ENCODE measurements at regions not wholly inside any gene's neighbourhood (a gene's known extent, or its start where the extent isn't known, plus 50 kb on each side); places are given as distances from the start of the nearest gene placed in this dataset.

DNA sequence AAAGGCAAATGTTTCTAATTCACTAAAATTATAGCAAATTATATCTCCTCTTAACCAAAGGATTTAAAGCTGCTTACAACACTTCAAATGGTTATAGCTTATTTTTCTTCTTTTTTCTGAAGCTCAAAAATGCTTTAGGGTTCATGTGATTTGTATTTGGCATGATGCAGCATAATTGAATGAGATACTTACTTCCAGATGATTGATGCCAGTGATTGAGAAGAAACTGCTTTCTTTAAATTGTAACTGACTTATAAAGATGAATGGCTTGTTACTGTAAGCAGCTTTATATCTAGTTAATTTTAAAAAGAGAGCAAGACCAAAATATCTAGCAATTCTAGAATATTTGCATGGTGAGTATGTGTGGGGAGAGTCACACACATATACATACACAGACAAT lies 270.7 kb upstream of the THRB start:
- no peak for DNase-seq

DNA sequence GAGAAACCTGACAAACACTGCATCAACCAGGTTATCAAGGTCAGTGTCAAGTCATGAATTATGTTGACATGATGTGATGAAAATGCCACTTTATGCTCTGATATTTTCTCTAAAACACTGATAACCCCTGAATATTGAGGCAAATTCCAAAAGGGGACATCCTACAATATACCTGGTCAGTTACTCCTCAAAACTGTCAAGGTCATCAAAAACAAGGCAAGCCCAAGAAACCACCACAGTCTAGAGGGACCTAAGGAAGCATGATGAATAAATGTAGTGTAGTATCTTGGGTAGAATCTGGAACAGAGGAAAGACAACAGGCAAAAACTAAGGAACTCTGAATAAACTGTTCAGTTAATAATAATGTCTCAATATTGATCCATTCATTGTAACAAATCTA lies 275.3 kb upstream of the THRB start:
- DNase-seq: no peak

DNA sequence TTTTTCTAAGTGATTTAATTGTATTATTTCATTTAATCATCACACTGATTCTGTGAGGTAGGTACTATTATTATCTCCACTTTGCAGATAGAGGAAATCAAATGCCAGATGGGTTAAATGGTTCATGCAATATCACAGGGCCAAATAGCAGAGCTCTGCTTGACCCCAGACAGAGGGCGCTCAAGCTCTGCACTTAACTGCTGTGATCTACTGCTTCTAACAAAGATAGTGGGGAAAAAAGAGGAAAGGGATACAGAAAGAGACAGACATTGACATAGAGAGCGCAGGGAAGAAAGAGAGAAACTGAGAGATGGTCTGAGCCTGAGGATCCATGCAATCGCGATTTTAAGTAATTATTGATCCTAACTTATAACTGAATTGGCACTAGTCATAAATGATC lies 279.1 kb upstream of the THRB start:
- DNase-seq: no peak

DNA sequence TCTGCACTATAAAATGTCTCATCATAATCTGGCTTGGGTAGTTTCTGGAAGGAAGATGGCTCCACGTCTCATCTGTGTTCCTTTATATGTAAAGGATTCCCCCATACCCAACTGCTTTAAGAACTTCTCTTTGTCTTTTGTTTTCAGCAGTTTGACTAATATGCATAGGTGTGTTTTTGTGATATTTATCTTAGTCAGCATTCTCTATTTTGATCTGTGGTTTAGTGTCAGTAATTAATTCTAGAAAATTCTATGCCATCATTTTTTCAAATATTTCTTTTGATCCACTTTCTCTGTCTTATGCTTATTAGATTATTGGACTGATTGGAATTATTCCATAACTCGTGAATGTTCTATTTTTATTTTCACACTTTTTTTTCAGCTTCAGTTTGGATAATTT lies 286.3 kb upstream of the THRB start:
- no peak for DNase-seq

DNA sequence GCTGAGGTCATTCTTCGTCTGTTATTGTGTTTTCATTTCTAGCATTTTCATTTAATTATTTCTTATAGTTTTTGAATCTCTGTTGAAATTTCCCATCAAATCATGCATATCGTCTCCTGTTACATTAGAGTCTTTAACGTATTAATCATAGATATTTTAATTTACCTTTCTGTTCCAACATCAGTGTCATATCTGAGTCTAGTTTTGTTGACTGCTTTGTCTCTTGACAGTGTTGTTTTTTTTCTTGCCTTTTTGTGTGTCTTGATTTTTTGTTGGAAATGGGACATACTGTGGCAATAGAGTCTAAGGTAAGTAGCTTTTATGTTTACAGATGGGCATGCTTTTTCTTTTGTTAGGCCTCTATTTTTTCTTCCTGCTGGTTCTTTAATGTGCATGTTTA lies 286.8 kb upstream of the THRB start:
- no peak for DNase-seq

DNA sequence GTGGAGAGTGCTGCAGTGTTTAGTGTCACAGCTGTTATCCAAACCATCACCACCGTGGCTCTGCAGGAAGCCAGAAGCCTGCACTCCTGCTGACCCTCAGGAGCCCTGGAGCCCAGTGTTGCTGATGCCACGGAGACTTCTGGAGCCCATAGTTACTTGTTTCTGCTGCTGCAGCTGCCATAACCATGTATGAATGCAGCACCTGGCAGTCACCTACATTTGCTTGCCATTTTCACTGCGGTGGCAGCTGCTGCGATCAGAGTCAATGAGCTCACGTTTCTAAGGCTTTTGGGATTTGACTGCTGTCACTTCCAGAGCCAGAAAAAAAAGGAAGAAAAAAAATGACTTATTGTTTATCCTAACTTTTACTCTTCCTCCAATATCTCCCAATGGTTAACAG lies 299.2 kb upstream of the THRB start:
- no peak for DNase-seq

DNA sequence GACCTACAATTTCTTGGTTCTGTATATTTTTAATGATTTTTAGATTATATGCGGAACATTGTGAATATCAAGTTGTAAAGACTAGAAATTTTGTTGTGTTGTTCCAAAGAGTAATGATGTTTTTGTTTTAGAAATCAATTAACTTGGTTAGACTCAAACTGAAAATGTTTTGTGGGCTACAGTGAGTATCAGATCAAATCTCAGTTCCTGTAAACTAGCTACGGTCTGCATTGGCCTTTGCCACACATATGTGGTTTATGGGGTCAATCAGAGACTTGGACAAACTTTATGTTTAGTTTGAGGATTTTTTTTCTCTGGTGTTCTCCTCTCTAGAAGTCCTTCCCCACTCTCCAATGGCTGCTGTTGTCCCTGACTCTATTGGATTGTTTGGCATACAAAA lies 308.0 kb upstream of the THRB start:
- DNase-seq: no peak

DNA sequence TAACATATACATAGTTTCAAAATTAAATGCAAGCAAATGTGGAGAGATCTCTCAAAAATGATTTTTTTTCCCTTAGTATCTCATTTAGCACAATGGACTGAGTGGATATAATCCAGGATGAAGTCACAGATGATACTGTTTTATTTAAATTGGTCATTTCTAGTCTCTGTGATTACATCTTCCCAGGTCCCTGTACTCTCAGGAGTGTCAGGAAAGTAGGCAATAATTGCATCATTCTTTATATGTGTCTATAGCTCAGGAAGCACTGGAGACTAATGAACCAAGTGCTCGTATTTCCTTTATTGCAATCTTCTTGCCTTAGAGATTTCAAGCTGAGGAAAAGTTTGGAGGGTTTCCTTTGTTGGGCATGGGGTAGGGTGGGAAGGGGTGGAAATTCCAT lies 309.4 kb upstream of the THRB start:
- no peak for DNase-seq

DNA sequence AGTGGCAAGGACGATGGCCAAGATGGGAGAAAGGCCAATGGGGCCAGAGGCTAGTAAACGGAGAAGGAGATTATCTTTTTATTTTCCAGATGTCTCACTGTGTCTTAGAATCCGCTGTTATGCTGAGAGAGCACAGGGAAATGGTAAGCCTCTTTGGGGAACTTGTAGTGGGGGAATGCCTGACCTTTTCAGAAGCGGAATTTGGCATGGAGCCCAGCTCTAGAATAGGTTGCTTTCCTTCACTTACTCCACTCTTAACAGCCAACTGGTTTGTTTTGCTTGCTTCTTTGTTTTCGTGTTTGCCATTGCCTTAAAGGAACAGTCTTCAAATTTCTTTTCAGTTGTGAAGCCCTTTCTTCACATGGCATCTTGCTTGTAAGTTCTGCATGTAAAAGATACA lies 316.2 kb upstream of the THRB start:
- DNase-seq: no peak

DNA sequence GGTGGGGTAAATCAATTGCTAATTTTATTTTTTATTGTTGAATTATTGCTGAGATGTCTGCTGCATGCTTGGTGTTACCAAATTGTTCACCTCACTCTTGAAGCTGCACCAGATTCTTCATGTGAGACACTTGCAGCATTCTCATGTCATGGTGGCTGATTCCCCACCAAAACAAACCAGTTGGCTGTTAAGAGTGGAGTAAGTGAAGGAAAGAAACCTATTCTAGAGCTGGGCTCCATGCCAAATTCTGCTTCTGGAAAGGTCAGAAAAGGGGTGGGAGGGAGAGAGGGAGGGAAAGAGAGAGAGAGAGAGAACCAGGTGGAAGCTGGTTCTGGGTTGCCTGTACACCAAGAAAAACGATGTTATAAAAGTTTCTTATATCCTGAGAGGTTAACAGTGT lies 317.5 kb upstream of the THRB start:
- DNase-seq: no peak

DNA sequence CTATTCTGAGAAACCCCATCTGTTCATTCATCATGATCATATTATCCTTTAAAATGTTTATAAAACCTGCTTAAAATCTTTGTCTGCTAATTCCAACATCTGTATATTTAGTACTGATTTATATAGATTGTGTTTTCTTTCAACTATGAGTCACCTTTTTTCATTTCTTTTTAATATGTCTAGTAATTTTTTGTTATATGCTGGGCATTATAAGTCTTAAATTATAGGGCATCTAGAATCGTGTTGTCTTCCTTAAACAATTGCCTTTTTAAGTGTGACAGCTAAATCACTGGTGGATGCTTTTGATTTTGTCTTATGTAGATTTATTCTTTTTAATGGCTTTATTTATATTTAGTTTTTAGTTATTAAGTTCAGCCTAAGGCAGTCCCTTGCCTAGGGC lies 323.4 kb upstream of the THRB start:
- no peak for DNase-seq

DNA sequence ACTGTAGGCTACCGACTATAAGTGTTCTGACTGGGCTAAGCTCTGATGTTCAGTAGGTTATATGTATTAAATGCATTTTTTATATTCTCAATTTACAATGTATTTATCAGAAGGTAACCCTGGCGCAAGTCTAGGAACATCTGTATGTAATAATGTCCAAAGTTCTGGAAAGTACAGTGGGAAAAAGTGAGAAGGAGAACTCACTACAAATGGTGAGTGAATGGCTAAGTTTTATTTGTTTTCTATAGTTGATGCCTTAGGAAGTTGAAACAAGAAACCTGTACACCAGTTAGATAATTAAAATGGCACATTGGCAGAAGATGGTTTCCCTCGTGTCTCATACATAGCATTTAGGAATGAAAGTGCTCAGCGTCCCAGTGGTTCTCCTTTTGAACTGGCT lies 333.4 kb upstream of the THRB start:
- no peak for DNase-seq

DNA sequence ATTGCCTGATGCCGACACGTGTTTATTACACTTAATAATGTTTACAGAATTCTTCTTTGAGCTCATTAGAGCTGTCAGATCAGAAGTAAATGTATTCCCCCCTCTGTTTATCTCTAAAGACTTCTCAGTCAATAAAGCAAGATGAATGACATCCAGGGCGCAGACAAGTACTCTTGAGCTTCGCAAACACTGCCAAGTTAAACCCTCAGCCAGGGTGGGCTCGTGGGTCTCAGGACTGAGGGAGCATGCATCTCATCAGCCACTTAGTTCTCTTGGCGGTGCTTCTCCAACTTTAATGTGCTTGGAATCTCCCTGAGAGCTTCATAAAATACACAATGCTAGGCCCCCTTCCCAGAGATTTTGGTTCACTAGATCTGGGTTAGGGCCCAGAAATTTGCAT lies 333.9 kb upstream of the THRB start:
- DNase-seq: no peak

DNA sequence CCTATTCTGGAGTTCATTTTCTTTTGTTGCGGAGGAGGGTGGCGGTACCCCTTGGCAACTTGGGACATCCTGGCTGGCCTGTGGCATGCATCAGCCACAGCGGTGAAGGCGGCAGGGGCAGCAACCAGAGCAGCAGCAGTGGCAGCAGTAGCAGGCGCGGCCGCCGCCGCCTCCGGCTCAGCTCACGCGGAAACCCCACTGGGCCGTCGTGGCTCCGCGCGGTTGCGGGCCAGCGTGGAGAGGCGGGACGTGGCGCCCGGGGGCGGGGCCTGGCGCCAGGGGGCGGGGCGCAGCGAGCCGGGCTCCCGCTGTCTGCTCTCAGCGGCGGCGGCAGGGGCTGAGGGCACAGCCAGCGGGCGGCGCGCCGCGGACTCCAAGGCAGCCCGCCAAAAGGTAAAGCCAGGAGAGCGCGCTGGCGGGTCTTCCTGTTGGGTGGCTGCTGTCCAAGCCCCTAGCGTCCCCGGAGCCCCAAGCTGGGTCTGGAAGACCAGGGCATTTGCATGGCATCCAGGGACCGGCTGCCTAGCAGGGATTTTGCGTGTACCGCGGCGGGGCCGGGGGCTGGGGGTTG lies 334.4 kb upstream of the THRB start:
- no peak for DNase-seq

DNA sequence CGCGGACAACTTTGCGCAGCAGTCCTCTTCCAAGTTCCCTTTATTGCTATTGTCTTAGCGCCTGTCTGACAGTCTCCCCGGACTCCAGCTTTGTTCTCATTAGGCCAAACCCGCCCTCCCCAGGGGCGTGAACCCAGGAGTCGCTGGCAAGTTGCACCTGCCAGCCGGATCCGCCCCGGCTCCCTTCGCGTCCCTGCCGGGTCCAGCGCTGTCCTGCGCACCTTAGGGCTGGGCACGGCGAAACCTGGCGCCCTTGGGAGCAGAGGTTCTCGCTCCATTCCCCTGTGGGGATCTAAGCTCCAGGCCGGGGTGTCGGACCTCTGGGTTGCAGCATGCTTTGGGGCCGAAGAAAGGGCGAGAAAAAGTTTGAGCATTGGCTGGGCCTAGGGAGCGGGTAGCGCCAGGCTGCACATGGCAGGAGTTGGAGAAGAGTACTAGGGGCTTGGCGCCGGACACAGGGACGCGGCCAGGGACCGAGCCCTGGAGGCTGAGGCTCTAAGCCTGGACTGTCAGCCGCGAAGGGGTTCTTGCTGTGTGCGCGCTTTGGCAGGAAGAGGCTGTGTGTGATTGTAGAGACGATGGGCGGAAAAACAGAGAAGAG lies 335.1 kb upstream of the THRB start:
- DNase-seq: no peak

DNA sequence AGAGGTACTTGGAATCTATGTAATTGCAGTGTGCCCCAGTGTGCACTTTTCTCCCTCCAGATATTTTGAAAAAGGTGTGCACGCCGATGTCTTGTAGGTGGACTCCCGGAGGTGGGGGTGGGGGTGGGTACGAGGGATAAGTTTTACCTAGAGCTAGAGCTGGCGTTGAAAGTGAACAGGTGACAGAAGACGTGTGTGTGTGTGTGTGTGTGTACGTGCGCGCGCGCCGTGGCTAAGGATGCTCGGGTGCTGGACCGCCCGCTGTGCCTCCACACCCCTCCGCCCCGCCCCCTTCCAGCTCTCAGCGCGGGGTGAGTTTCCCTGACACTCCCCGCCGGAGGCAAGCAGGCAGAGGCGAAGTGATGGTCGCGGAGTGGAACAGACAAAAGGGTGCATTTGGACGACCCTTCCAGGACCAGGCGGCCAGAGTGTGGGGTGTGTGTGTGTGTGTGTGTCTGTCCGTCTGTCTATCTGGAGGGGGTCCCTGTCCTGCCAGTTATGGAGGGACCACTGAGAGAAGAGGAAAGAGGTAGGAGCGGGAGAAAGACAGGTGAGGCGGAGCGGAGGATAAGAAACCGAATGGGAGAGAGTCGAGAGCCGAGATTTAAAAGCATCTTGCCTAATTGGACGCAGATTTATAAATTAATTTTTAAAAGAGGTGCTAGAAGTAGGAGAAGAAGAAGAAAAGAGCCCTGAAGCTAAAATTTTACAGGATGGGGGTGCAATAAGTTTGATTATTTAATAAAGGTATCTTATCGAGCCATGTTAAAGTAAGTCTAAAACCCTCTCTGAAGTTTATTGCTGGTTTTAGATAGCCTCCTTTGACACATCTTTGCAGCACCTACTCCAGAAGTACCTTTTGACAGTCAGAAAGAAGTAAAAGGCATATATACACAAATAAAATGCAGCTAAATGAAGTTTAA lies 335.8 kb upstream of the THRB start:
- DNase-seq: no peak

DNA sequence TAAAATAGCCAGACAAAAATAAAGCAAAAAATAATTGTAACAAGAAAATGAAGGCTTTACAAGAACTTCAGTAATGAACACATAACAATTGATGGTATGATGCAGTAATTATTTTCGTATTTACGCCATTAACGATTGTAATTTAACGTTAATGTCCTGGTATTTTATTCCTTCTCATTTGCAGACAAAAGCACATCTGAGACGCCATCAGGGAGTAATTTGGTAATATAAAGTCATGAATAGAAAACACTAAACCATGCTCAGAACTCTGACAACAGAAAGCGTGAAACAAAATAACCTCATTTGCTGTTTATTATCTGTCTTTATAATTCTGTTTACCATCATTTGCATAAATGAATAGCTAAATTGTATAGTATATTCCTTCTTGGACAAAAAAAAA lies 336.6 kb upstream of the THRB start:
- DNase-seq: no peak

DNA sequence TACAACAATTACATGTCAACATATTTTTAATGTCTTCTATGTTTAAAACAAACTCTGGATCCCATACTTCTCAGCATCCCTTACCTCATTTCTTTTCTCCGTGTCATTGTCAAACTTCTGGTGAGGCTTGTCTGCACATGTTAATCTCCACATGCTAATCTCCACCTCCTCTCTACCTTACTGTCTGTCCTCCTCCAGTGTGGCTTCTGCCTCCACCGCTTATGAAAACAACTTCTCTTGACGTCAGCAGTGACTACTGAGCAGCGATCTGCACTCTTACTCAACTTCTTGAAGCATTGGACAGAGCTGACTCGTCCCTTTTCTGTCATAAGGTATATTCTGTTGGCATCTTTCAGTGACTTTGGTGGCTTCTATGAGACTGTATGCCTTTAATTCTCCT lies 338.2 kb upstream of the THRB start:
- no peak for DNase-seq

DNA sequence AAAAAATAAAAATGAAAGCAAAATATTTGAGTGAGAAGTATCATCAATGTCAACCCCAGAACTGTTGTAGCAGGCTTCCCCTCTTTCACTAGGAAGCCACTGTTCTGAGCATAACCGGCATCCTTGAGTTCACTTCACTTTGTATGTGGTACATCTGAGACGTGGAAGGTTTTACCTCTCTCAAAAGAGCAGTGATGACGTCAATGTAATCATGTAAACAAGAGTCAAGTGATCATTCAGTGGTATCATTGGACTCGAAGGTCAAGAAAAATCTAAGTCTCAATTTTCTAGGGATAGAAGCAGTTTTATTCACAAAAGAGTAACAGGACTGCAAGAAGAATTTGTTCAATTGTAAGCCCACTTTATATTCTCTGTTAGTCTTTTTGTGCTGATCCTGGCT lies 339.8 kb upstream of the THRB start:
- DNase-seq: no peak

DNA sequence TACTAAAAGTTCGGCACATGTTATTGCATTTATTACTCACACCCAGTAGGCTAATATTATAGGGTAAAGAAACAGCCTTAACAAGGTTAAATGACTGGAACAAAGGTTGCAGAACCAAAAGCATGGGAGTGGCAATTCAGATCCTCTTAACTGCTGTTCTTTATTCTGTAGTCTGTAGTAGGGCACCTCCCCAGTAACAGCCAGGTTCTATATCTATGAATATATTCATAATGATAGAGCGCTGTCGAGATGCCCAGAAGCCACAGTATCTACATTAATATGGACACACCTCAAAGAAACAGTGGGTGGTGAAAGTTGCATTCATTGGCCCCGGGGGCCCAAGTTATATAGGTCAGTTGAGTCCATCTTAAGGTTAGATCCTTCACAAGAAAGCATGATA lies 340.9 kb upstream of the THRB start:
- no peak for DNase-seq

DNA sequence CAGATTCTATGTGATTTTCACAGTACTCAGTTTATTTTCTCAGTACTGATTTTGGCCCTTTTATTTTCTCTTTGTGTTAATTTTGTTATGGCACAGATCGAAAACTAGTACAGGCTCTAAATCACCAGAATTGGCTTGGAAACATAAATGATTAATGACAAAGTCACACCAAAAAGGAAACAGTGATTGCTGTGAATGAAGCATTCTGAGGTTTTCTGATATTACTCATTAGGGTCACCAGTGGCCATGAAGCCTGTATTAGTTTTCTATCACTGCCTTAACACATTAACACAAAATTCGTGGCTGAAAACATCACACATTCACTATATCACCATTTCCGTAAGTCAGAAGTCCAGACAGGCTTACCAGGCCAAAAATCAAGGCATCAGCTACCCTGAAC lies 343.0 kb upstream of the THRB start:
- DNase-seq: no peak

DNA sequence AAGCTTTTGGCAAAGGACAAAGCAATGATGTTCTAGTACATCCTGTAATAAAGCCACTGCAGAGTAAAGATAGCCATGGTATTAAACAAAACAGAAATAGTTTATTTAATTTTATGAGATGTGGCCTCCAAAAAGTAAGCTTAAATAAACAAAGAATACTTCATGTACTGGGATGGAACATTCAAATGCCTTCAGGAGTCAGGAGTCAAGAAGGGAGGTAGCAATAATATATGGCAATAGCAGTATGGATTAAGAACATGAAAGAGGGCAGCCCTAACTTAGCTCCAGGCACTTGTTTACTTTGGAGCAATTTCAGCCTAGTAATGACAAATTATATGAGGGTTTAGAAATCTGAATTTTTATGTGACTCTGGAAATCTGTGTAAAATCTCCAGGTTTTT lies 343.9 kb upstream of the THRB start:
- no peak for DNase-seq

DNA sequence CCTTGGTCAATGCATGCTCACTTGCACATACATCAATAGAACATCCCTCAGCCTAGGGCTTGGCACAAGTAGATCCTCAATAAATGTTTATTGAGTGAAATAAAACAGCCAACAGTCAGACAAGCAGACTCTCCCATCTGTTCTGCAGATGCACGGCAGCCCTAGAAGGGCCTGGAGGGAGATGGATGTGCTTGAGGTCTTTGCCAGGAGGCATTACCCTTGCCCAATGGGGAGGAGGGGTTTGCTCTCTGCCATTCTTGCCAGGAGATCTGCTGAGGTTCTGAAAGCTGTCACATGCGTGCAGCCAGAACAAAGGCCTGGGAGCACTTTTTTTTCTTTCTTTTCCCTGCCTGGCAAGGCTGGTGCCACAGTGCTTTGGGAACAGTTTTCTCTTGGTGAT lies 349.3 kb upstream of the THRB start:
- DNase-seq: no peak

DNA sequence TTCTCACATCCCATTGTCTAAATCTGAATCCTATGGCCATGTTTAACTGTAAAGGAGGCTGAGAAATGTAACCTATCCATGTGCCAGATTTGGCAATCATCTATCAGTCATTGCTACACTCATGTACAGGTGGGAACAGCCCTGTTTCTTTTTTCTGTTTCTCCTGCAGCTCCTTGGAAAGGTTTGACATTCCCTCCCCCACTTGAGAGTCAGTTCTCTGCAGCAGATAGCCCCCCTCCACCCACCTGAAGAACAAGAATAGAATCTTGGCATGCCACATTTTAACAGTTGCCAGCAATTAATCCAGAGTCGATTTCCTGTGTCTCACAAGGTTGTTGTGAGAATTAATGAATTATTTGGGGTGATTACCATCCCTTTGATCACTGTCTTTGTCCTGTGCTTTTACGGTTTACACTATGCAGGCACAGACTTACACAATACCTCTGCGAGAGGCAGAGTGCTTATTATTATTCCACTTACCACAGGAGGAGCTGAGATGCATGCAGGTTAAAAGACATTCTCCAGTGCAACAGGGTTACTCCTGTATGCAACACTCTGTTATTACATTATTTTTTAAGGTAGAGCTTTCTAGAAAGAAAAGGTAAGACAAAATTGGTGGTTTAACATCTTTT lies 351.0 kb upstream of the THRB start:
- no peak for DNase-seq
